H1 (cell line): ENCODE measurements at regions not wholly inside any gene's neighbourhood (a gene's known extent, or its start where the extent isn't known, plus 50 kb on each side); places are given as distances from the start of the nearest gene placed in this dataset.

Experiments
- CTCF ChIA-PET: fragments of 300-600 bp; sonication (Branson Sonifier 250); formaldehyde crosslinking; loops from one replicate; lab custom pipeline; 2021; ENCODE audit not compliant: partially characterized antibody; lab: Charles Lee
- POLR2A ChIA-PET: fragments of 300-600 bp; sonication (Branson Sonifier 250); formaldehyde crosslinking; loops from one replicate; lab custom pipeline; 2021; ENCODE audit warnings: inconsistent platforms; ENCODE audit not compliant: partially characterized antibody; lab: Charles Lee
- DNase-seq, 2 experiments: peaks; one replicate each; pipeline versions ENCODE4 v3.0.0 to v3.0.0-alpha.2; 2010 to 2022; ENCODE audit warnings: low spot score in 2 of 2, low read depth in 1 of 2, mixed read lengths in 1 of 2
- FAIRE-seq: peaks from 2 replicates; lab custom pipeline; 2011; peaks lifted over from hg19 to GRCh38; lab: Jason Lieb, UNC
- H2AFZ ChIP-seq: 2 replicates; pipeline ENCODE4 v1.8.1; 2012; ENCODE audit warnings: low read length, inconsistent platforms
- H2AK5ac ChIP-seq: 2 replicates; pipeline ENCODE4 v1.6.1; 2013; ENCODE audit warnings: low read depth, low read length
- H2BK120ac ChIP-seq: replicated peaks from 2 replicates; pipeline ENCODE3; 2013; ENCODE audit warnings: low read depth, low read length, inconsistent platforms
- H2BK12ac ChIP-seq: 2 replicates; pipeline ENCODE4 v1.6.1; 2013; ENCODE audit warnings: low read depth, low read length
- H2BK15ac ChIP-seq: 2 replicates; pipeline ENCODE4 v1.6.1; 2013; ENCODE audit warnings: low read length
- H2BK20ac ChIP-seq: 2 replicates; pipeline ENCODE4 v1.6.1; 2013; ENCODE audit warnings: low read length
- H2BK5ac ChIP-seq: 2 replicates; pipeline ENCODE4 v1.6.1; 2013; ENCODE audit warnings: low read depth, low read length
- H3K14ac ChIP-seq: 2 replicates; pipeline ENCODE4 v1.6.1; 2013; ENCODE audit warnings: inconsistent platforms; ENCODE audit not compliant: insufficient read length
- H3K18ac ChIP-seq: 2 replicates; pipeline ENCODE4 v1.6.1; 2013; ENCODE audit warnings: low read length; ENCODE audit errors: extremely low read depth
- H3K23ac ChIP-seq: 2 replicates; pipeline ENCODE4 v1.6.1; 2013; ENCODE audit warnings: inconsistent platforms; ENCODE audit not compliant: insufficient read length
- H3K23me2 ChIP-seq: 2 replicates; pipeline ENCODE4 v1.6.1; 2013; ENCODE audit warnings: low read depth, low read length
- H3K27ac ChIP-seq: 2 replicates; pipeline ENCODE4 v1.6.1; 2011; ENCODE audit warnings: low read depth, low read length, inconsistent platforms
- H3K27me3 ChIP-seq, 4 experiments: replicated peaks in 1 of 4; 1 replicate in 1 of 4; 2 replicates in 3 of 4; pipeline versions ENCODE4 v1.6.1 to v1.8.1; 2011 to 2013; ENCODE audit warnings: low read length in 3 of 4, mild to moderate bottlenecking in 3 of 4, inconsistent platforms in 2 of 4, mixed read lengths in 2 of 4, moderate library complexity in 1 of 4; ENCODE audit not compliant: control insufficient read depth in 3 of 4, insufficient read depth in 3 of 4; ENCODE audit errors: extremely low read depth in 1 of 4
- H3K36me3 ChIP-seq, 4 experiments: 2 replicates each; pipeline versions ENCODE4 v1.6.1 to v1.8.1; 2011 to 2013; ENCODE audit warnings: mild to moderate bottlenecking in 4 of 4, low read length in 3 of 4, moderate library complexity in 2 of 4, control low read depth in 1 of 4, inconsistent platforms in 1 of 4; ENCODE audit not compliant: insufficient read depth in 4 of 4, control insufficient read depth in 2 of 4
- H3K4ac ChIP-seq: replicated peaks from 2 replicates; pipeline ENCODE3; 2013; ENCODE audit warnings: low read length, low read depth, mixed read lengths, inconsistent platforms; ENCODE audit not compliant: insufficient read length
- H3K4me1 ChIP-seq, 4 experiments: replicated peaks in 1 of 4; 1 replicate in 1 of 4; 2 replicates in 3 of 4; pipeline versions ENCODE4 v1.6.1 to v1.8.1; 2011 to 2013; ENCODE audit warnings: low read length in 3 of 4, inconsistent platforms in 2 of 4, mixed read lengths in 1 of 4; ENCODE audit not compliant: insufficient read depth in 4 of 4, control insufficient read depth in 3 of 4
- H3K4me2 ChIP-seq, 2 experiments: 2 replicates each; pipeline versions ENCODE4 v1.6.1 to v1.8.1; 2011 to 2013; ENCODE audit warnings: low read depth in 2 of 2, low read length in 2 of 2, control low read depth in 1 of 2, inconsistent platforms in 1 of 2, mild to moderate bottlenecking in 1 of 2; ENCODE audit not compliant: insufficient read depth in 1 of 2
- H3K4me3 ChIP-seq, 4 experiments: fragments of 200-600, 300-600 bp in 1 of 4; sonication (generic), shearing (Covaris generic), sonication (Bioruptor Twin) in 1 of 4; 2 replicates each; pipeline versions ENCODE4 v1.5.1 to v1.8.1; 2011 to 2016; ENCODE audit warnings: low read length in 4 of 4, low read depth in 3 of 4, control low read depth in 2 of 4, inconsistent platforms in 2 of 4, mild to moderate bottlenecking in 2 of 4, mixed read lengths in 1 of 4, moderate library complexity in 1 of 4; ENCODE audit not compliant: insufficient read depth in 2 of 4; ENCODE audit errors: extremely low read depth in 1 of 4
- H3K56ac ChIP-seq: replicated peaks from 2 replicates; pipeline ENCODE3; 2013; ENCODE audit warnings: low read depth, mild to moderate bottlenecking, mixed read lengths, low read length, inconsistent platforms; ENCODE audit not compliant: insufficient read length
- H3K79me1 ChIP-seq: 2 replicates; pipeline ENCODE4 v1.6.1; 2013; ENCODE audit warnings: low read depth, low read length, control low read depth
- H3K79me2 ChIP-seq, 2 experiments: 2 replicates each; pipeline versions ENCODE4 v1.6.1 to v1.8.1; 2012 to 2013; ENCODE audit warnings: low read length in 2 of 2, mild to moderate bottlenecking in 2 of 2, inconsistent platforms in 1 of 2; ENCODE audit not compliant: insufficient read depth in 2 of 2, control insufficient read depth in 1 of 2
- H3K9ac ChIP-seq, 4 experiments: replicated peaks in 1 of 4; 1 replicate in 1 of 4; 2 replicates in 3 of 4; pipeline versions ENCODE4 v1.6.1 to v1.8.1; 2011 to 2013; ENCODE audit warnings: low read depth in 3 of 4, low read length in 3 of 4, control low read depth in 2 of 4, mild to moderate bottlenecking in 2 of 4, moderate library complexity in 2 of 4, inconsistent platforms in 1 of 4; ENCODE audit errors: extremely low read depth in 1 of 4
- H3K9me3 ChIP-seq, 2 experiments: 2 replicates each; pipeline versions ENCODE4 v1.6.1 to v1.8.1; 2012 to 2013; ENCODE audit warnings: mild to moderate bottlenecking in 2 of 2, moderate library complexity in 2 of 2, control low read depth in 1 of 2, inconsistent platforms in 1 of 2, low read depth in 1 of 2, low read length in 1 of 2, mixed read lengths in 1 of 2; ENCODE audit not compliant: insufficient read depth in 2 of 2
- H4K20me1 ChIP-seq, 2 experiments: replicated peaks in 1 of 2; 2 replicates each; pipeline versions ENCODE3 to v1.8.1; 2011 to 2013; ENCODE audit warnings: inconsistent platforms in 2 of 2, low read length in 2 of 2, mild to moderate bottlenecking in 1 of 2; ENCODE audit not compliant: insufficient read depth in 2 of 2, control insufficient read depth in 1 of 2
- H4K5ac ChIP-seq: 2 replicates; pipeline ENCODE4 v1.6.1; 2013; ENCODE audit warnings: low read length, low read depth, mixed read lengths, inconsistent platforms; ENCODE audit not compliant: insufficient read length
- H4K8ac ChIP-seq: 2 replicates; pipeline ENCODE4 v1.8.0; 2013; ENCODE audit warnings: mild to moderate bottlenecking, moderate library complexity, low read length, inconsistent platforms; ENCODE audit not compliant: insufficient read depth; ENCODE audit errors: extremely low read depth
- H4K91ac ChIP-seq: replicated peaks from 2 replicates; pipeline ENCODE3; 2013; ENCODE audit warnings: low read length, mixed read lengths, inconsistent platforms; ENCODE audit not compliant: insufficient read length
- ATF2 ChIP-seq: IDR thresholded peaks from 2 replicates; pipeline ENCODE4 v1.6.1; 2012; ENCODE audit warnings: low read length, inconsistent platforms
- CBX5 ChIP-seq: fragments of 300-800, 300-1000 bp; sonication (generic); IDR thresholded peaks from 2 replicates; pipeline ENCODE4 v1.7.1; 2016; ENCODE audit warnings: antibody characterized with exemption, low read length, low read depth
- CTBP2 ChIP-seq: IDR thresholded peaks from 2 replicates; pipeline ENCODE4 v1.7.0; 2011; ENCODE audit warnings: borderline replicate concordance, mild to moderate bottlenecking, moderate library complexity, mixed read lengths, low read length; ENCODE audit not compliant: insufficient read depth, insufficient read length
- EGR1 ChIP-seq: IDR thresholded peaks from 2 replicates; pipeline ENCODE4 v1.6.1; 2011; ENCODE audit warnings: low read depth, low read length, borderline replicate concordance
- EZH2 ChIP-seq: fragments of 200-600 bp; sonication (generic); IDR thresholded peaks from 2 replicates; pipeline ENCODE4 v1.7.1; 2012; ENCODE audit warnings: low read depth, mild to moderate bottlenecking, moderate library complexity, low read length, inconsistent platforms; ENCODE audit not compliant: severe bottlenecking
- JUN ChIP-seq: IDR thresholded peaks from 2 replicates; pipeline ENCODE4 v1.6.1; 2011; ENCODE audit warnings: low read depth, mild to moderate bottlenecking, improper control_type of control experiment, low read length
- KDM1A ChIP-seq: fragments of 200-600, 300-600 bp; sonication (generic); IDR thresholded peaks from 2 replicates; pipeline ENCODE4 v1.7.1; 2016; ENCODE audit warnings: mild to moderate bottlenecking, low read length, borderline replicate concordance
- POLR2AphosphoS5 ChIP-seq: IDR thresholded peaks from 2 replicates; pipeline ENCODE4 v1.6.1; 2011; ENCODE audit warnings: low read depth, low read length
- RNF2 ChIP-seq: fragments of 200-900, 300-1000 bp; sonication (generic); IDR thresholded peaks from 2 replicates; pipeline ENCODE4 v1.7.1; 2016; ENCODE audit warnings: borderline replicate concordance, low read depth, mild to moderate bottlenecking, antibody characterized with exemption, low read length; ENCODE audit not compliant: poor library complexity, severe bottlenecking; ENCODE audit errors: missing control alignments
- USF2 ChIP-seq: IDR thresholded peaks from 2 replicates; pipeline ENCODE4 v1.6.1; 2011; ENCODE audit warnings: low read length, improper control_type of control experiment
- ZNF274 ChIP-seq: IDR thresholded peaks from 2 replicates; pipeline ENCODE4 v1.7.0; 2012; ENCODE audit warnings: low read length, borderline replicate concordance; ENCODE audit errors: extremely low read depth
- WGBS, 2 experiments: shearing (Covaris generic) in 1 of 2; methylation state at CpG; one replicate each; pipeline versions ENCODE4 v1.1.6 to v1.1.7; 2013 to 2015; ENCODE audit warnings: low lambda C conversion rate in 2 of 2, mixed read lengths in 2 of 2, inconsistent platforms in 1 of 2, low coverage in 1 of 2, missing lambda C conversion rate in 1 of 2; ENCODE audit not compliant: insufficient replicate concordance in 2 of 2, insufficient coverage in 1 of 2, insufficient read length in 1 of 2; ENCODE audit errors: extremely low coverage in 1 of 2, missing lambda C conversion rate in 1 of 2; 5-methylcytosine and 5-hydroxymethylcytosine counted together

- no peak overlapping the region for H2BK20ac ChIP-seq
- H3K4me2 ChIP-seq = no peak overlapping the region
- H3K27ac ChIP-seq = no peak overlapping the region
- H3K56ac ChIP-seq = no peak overlapping the region
- no peak overlapping the region for H3K4me3 ChIP-seq
- H2BK15ac ChIP-seq = no peak overlapping the region
- H3K79me1 ChIP-seq = no peaks in the 10 kb centered on the region
- no peak overlapping the region for H3K4ac ChIP-seq
- no peak overlapping the region for H3K23ac ChIP-seq
- H2AFZ ChIP-seq = no peak overlapping the region
- no peak for DNase-seq
- H4K91ac ChIP-seq = no peak overlapping the region
- no peak overlapping the region for H2AK5ac ChIP-seq
- CTCF ChIA-PET = interaction anchor here (0.6 to 1.2 kb wide), 2 partner anchors 14 to 88 kb away, joined by 3 read pairs; no protein-coding TSS in a partner anchor
- no peak overlapping the region for H4K8ac ChIP-seq
- no peak overlapping the region for H2BK12ac ChIP-seq
- H3K9me3 ChIP-seq = no peaks in the 10 kb centered on the region
- no peaks in the 10 kb centered on the region for H3K4me1 ChIP-seq
- POLR2A ChIA-PET = no interaction called here
- no peak for FAIRE-seq
- no peak overlapping the region for H2BK5ac ChIP-seq
- H4K20me1 ChIP-seq = no peaks in the 10 kb centered on the region
- no peaks in the 10 kb centered on the region for H3K23me2 ChIP-seq
- H2BK120ac ChIP-seq = no peak overlapping the region
- no peaks in the 10 kb centered on the region for H3K27me3 ChIP-seq
- no peak overlapping the region for H3K14ac ChIP-seq
- no peak overlapping the region for H3K18ac ChIP-seq
- H4K5ac ChIP-seq = no peak overlapping the region
- H3K79me2 ChIP-seq = no peaks in the 10 kb centered on the region
- no peaks in the 10 kb centered on the region for H3K36me3 ChIP-seq
- WGBS, 2 experiments = 93% methylated on average over 2 of the region's 2 CpGs; no CpG with 5 or more reads in 1 of the 2 experiments
- no peak overlapping the region for H3K9ac ChIP-seq
- TF ChIP-seq ZNF274 (no peak), EGR1 (no peak), CBX5 (no peak), KDM1A (no peak), POLR2AphosphoS5 (no peak), CTBP2 (no peak), USF2 (no peak), ATF2 (no peak), EZH2 (no peak), RNF2 (no peak), JUN (no peak)
Observed at GRCh38 chr5:120086081-120086480, 378.0 kb upstream of the PRR16 start.
